HG03354 (cell line): ENCODE measurements at regions not wholly inside any gene's neighbourhood (a gene's known extent, or its start where the extent isn't known, plus 50 kb on each side); places are given as distances from the start of the nearest gene placed in this dataset.
"Not testable (repeated sequence)": the region's sequence is repeated elsewhere in the genome, so short reads cannot be mapped to it uniquely, and the experiment has no call there.

ENCODE experiments used
- ATAC-seq: cut with Tn5 transposase; IDR thresholded peaks from one replicate; pipeline ENCODE4 v1.9.1; 2021; ENCODE audit warnings: mild to moderate bottlenecking; ENCODE audit not compliant: unreplicated experiment, poor library complexity, severe bottlenecking

DNA sequence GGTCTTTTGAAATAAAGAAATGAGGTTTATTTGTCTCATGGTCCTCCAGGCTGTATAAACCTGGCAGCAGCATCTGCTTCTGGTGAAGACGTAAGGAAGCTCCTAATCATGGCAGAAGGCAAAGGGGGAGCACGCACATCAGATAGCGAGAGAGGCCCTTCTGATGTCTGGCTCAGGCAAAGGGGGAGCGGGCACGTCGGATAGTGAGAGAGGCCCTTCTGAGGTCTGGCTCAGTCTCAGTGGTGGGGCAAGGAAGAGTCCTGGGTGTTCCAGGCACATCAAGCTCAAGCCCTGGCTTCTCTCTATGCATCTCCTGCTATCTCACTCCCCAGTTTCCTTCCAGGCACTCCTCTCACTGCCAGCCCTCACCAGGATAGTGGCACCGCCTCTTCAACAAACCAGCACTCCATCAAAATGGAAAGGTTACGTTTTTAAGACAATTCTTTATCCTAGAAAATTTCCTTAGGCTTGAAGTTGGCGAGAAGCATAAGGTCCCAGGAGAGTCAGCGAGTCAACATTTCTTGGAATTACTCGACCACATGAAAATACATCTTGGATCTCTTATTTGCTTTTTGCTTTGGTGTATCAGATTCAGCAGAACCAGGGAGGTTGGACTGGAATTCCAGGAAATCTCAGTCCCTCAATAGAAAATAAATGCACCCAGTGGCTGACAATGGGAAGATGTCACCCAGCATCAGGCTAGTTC is 189.6 kb upstream of the TMEM132C start:
- no peak for ATAC-seq

DNA sequence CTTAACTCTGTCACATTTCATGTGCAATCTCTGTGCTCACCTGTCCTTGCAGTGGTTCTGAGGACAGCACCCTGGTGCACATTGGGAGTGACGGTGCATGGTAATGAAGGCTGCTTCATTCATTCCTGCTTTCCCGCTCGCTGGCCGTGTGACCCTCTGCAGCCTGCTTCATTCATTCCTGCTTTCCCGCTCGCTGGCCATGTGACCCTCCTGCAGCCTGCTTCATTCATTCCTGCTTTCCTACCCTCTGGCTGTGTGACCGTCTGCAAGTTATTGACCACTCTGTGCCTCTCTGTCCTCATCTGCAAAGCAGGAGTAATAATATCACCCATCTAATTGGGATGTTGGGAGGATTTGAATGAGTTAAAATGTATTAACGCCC is 189.1 kb upstream of the TMEM132C start:
- no peak for ATAC-seq

DNA sequence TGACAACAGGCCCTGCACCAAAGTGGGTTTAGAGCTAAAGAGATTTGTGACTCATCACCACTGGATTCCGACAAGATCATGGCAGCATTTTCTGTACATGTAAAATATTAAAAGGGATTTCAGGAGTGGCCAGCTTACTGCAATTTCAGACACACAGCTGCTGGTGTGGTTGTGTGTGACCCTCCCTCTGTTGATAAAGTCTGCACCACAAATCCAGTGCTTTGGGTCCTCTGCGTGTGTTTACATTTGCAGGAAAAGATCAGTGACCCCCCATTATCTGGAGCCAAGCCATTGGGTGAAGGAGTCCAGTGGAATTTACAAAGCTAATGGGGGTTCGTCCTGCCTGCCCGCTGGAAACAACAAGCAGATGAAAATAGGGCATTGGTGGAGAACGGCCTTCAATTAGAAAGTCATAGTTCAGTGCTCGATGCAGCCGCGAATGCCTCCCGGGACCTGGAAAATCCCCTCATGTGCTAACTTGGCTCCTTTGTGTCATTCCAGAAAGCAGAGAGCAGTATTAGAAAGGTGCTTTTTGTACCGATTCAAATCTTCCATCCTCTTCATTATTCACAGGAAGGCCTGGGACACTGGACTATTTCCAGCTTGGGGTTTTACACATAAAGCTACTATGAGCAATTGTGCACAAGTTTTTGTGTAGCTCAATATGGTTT is 188.5 kb upstream of the TMEM132C start:
- no peak for ATAC-seq

DNA sequence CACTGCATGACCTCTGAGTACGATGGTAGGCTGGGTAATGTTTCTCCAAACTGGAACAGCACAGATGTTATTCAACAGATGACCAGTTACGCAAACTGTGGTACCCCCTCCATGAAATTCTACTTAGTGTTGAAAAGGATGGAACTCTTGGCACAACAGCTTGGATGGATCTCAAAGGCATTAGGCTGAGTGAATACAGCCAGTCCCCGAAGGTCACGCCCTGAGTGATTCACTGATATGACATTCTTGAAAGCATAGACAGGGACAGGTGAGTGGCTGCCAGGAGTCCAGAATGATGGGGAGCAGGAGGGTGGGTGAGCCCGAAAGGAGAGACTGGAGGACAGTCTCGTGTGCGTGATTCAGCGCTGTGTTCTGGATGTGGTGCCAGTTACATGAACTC is 187.5 kb upstream of the TMEM132C start:
- ATAC-seq, result no peak

DNA sequence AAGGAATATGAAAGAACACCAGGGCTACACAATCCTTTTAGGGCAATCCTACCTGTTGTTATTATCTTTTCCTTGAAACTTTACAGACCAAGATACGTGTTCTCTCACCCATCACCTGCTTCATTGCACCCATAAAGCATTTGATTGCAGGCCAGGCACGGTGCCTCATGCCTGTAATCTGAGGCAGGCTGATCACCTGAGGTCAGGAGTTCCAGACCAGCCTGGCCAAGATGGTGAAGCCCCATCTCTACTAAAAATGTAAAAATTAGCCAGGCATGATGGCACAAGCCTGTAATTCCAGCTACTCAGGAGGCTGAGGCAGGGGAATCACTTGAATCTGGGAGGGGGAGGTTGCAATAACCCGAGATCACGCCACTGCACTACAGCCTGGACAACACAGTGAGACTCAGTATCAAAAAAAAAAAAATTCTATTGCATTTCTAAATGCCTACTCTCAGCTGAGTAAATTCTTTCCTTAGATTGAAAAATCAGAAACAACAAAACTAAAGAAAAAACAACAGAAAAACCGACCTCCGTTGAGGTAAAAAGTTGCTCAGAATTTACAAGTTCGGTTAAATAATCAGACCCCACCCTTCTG is 183.7 kb upstream of the TMEM132C start:
- ATAC-seq, result no peak

DNA sequence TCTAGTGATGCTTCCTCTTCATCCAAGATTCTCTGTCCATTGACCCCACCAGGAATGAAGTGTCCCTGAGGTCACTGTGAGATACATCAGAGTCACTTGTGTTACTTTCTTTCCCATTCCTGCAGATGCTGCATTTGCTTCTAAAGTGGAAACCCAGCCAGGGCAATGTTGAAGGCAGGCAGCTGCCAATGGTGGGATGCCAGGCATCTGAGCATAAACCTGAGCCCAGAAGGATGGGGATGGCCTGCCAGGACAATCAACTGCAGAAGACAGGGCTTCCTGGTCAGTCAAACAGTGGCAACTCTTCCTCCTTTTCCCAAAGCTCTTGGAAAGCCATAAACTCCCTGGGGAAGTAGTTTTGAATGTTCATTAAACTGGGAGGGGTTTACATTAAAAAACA is 178.0 kb upstream of the TMEM132C start:
- ATAC-seq, result no peak

DNA sequence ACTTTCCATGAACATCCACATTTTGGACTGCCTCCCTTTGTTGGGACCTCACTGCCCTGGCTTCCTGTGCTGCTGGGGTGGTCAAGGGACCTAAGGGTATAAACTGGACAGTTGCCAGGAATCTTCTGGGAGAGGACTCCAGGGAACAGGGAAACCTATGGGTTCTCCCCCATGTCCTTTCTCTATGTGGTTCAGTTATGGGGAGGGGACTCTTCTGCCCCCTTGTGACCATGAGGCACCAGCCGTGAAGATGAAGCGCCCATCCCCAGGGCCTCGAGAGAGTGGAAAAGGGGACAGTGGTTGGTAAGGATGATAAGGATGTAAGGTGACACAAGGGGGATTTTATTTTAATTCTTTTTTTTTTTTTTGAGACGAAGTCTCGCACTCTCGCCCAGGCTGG is 177.0 kb upstream of the TMEM132C start:
- ATAC-seq, result no peak

DNA sequence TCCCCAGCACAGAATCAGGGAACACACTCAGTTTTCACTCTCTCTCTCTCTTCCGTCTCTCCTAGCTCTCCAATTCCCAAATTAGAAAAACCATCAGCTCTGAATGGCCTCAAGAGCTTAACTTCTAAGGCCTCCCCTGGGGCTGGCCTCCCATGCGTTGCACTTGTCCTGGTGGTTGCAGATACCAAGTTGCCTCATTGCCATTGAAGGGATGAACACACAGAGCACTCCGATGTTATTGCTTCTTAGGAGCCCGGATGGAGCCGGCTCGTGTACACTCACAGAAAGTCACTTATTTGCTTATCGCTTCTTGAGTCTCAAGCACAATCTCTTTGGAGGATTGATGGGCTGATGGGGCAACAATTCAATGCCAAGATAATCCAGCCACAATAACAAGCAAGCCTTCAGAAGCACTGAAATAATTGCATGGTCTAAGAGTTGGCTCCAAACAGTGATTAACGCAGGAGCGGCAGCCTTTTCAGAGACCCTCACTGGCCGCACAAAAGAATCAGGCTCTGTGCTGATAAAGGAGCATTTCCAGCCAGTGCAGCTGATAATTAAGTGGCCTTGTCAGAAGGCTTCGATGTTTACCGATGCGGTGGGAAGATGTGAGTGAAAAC is 175.8 kb upstream of the TMEM132C start:
- no peak for ATAC-seq

DNA sequence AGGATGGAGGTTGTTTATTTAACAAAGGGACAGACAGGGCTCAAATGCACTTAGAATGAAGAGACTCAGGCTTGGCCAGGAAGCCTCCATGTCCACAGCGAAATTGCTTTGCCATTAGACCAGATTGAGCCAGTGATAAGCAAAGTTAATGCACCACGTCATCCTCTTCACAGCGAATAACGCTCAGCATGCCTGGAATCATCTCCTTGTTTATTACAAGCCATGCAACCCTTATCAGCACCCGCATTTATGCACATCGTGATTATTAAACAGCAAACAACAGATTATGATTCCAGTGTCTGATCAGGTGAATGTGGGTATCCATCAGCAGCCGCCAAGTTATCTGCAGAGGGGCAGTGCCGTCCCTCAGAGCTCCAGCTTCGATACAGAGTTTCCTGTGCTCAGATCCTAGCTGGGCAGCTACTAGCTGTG is 175.0 kb upstream of the TMEM132C start:
- ATAC-seq, result no peak

DNA sequence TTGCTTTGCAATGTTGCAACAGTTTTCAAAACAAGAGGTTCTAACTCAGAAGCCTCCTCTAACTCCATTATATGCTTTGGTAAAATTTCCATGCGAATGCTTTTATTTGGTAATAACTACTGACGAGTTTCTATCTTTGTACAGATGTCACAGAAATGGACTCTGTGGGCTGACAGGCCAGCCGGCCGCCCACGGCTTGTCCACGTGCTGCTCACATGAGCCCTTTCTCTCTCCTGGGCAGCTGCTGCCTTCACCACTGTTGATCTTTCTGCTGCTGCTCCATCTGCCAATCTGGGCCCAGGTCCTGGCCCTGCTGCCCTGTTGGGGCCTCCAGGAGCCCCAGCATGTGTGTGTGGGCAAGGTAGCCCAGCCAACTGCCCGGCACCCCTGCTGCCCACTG is 168.2 kb upstream of the TMEM132C start:
- ATAC-seq, result no peak

DNA sequence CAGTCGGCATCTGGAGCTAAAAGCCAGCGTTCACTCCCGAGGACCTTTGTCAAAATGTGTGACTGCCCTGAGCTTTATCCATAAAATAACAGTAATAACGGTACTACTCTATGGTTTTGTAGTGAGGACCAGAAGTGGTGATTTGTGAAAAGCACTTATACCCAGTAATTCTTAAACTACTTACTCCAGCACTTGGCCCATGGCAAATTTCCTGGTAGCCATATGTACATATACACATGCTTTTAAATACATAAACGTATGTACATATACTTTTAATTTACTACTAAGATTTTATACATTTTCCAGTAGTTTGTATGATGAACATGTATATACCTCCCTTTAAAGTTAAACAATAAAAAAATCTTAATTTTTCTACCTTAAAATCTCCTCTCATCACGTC is 163.8 kb upstream of the TMEM132C start:
- no peak for ATAC-seq

DNA sequence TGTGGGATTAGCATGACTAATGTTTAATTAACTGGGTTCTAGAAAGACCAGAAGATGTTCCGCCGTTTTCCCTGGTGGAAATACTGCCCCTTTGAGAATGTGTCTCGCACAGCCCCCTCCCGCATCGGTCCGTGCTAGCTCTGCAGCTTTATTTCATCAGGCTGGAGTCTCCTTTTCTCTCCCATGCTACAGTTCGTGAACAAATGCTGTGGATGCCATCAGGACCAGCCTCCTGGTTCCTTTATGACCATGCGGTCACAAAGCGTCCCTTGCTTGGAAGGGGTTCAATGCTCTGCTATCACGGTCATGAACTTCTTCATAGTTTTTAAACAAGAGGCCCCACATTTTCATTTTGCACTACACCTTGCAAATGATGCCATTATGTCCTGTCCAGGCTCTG is 157.7 kb upstream of the TMEM132C start:
- no peak for ATAC-seq

DNA sequence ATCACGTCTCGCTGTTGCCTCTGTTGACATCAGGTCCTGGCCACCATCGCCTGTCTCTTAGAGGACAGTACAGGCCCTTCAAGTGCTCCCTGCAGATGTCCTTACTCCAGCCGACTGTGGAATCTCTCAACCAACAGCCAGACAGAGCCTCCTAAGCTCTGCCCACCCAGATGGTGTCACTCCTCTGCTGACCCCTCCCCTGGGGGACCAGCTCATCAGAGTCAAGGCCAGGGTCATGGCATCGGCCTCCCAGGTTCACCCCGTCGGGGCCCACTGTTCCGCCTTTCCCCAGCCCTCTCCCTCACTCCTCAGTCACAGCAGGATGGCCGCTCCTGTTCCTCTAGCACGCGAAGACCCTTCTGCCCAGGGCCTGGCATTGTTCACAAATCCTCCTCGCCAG is 157.3 kb upstream of the TMEM132C start:
- ATAC-seq, result no peak

DNA sequence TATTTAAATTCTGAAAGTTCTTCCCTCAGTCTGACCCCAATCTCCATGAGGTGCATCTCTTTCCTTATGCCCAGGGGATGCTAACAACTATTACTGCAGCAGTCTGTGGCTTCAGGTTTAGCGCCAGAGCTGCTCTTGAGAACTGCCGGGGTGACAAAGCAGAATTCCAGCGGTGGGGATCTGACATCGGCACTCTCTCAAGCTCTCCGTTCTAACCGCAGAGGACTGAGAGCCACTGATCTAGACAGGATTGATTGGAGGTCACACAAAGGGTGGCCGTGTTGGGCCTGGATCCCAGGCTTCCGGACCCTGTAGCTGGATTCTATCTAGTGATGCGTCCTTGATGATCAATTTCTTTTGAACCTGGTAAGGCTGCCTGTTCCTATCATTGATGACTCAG is 155.6 kb upstream of the TMEM132C start:
- ATAC-seq, result no peak

DNA sequence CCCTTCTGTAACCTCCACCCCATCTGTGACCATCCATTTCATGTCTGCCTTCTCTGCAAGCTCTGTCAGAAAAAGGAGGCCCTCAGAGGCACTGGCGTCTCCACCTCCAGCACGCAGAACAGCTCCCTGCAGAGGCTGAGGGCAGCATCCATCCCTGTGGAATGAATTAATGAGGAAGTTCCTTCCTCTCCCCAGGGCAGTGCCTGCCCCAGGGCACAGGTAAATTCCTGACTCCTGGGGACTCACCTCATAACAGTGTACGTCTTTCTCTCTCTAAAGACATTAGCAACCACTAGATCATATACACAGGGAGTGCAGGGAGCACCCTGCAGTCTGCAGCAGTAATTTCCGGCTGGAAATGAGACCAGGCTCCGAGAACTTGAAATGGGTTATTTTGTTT is 155.0 kb upstream of the TMEM132C start:
- no peak for ATAC-seq

DNA sequence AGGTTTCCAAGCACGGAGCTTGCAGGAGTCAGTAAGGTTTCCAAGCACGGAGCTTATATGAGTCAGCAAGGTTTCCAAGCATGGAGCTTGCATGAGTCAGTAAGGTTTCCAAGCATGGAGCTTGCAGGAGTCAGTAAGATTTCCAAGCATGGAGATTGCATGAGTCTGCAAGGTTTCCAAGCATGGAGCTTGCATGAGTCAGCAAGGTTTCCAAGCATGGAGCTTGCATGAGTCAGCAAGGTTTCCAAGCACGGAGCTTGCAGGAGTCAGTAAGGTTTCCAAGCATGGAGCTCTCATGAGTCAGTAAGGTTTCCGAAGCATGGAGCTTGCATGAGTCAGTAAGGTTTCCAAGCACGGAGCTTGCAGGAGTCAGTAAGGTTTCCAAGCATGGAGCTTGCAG is 153.7 kb upstream of the TMEM132C start:
- ATAC-seq, result not testable (repeated sequence)

DNA sequence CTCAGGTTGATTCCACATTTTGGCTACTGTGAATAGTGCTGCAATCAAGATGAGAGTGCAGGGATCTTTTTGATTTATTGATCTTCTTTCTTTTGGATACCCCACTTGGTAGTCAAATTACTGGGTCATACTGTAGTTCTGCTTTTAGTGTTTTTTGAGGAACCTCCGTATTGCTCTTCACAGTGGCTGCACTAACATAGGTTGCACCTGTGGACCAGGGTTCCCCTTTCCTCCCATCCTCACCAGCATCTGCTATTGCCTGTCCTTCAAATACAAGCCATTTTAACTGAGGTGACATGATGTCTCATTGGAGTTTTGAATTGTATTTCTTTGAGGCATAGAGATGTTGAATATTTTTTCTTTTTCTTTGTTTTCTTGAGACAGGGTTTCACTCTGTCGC is 152.5 kb upstream of the TMEM132C start:
- ATAC-seq, result no peak

DNA sequence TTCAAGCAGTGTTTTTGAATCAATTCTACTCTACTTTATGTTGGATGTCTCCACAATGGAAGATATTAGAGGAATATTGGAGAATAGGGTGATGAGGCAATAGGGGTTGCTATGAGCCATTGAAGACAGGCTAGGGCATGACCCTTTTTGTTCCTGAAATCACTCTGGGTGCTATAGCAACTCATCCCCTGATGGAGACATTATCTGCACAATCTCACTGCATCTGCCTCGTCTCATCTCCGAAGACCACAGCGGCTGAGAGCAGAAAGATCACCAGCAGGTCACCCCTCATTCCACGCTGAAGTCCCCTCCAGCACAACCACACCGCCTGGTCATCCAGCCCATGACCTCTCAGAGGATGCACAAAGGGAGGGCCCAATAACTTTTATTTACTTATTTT is 150.4 kb upstream of the TMEM132C start:
- no peak for ATAC-seq

DNA sequence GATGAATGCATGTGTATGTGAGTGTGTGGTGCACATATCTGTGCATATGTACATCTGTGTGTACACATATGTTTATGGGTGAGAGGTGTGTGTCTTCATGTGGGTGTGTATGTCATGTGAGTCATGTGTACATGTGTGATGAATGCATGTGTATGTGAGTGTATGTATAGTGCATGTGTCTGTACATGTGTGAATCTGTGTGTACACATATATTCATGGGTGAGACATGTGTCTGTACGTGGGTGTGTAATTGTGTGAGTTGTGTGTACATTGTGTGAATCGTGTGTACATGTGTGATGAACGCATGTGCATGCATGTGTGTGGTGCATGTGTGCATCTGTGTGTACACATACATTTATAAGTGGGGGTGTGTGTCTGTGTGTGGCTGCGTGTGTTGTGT is 146.9 kb upstream of the TMEM132C start:
- no peak for ATAC-seq

DNA sequence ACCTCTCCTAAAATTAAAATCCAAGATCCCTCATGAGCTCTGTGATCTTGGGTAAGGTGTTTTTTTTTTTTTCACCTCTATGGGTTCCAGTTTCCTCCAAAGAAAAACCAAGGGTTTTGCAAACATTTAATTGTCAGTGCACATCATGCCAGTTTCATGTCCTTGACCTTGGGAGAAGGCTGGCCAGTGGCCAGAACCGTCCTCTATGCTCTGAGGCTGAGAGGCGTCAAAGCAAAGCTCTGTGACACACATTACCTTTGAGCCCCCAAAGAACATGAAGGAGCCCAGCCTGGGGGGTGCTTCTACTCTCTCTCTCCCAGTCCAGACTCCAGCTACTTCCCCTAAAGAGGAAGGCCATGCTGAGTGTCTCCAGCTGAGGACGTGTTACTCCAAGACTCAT is 145.5 kb upstream of the TMEM132C start:
- no peak for ATAC-seq

DNA sequence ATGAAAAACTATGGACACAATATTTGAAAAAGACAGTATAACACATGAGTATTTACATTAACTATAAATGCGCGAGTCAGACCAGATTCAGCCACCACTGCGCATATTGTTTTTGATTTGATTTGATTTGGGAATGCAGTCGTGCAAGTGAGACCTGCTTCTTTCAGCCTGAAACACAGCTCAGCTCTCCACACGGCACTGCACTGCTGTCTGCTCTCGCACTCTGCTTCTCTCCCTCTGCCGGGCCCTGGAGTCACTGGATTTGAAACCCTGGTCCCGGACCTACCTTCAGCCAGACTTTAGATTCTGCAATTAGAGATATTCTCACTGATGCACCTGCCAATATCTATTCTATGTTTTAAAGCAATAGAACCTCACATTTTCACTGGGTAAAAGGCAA is 143.9 kb upstream of the TMEM132C start:
- ATAC-seq, result no peak
